Right ventricle myocardium superior (tissue), 1 donor: ENCODE measurements at regions not wholly inside any gene's neighbourhood (a gene's known extent, or its start where the extent isn't known, plus 50 kb on each side); places are given as distances from the start of the nearest gene placed in this dataset.
"Not testable (repeated sequence)": the region's sequence is repeated elsewhere in the genome, so short reads cannot be mapped to it uniquely, and the experiment has no call there.

Experiments
- ATAC-seq: fragments of 200-7000 bp; cut with Tn5 transposase; one replicate; pipeline ENCODE4 v1.9.1; 2020; ENCODE audit warnings: mild to moderate bottlenecking; ENCODE audit not compliant: poor library complexity
- DNase-seq: peaks from one replicate; pipeline ENCODE4 v3.0.0-alpha.2; 2020
- intact Hi-C: fragments of 100-400 bp; cut with DNase I; formaldehyde crosslinking; loops from one replicate; pipeline ENCODE4 v1.11.2; 2022
- donor health status: DM: no; HTN: yes; CAD: no; lungs with severe emphysema.

DNA sequence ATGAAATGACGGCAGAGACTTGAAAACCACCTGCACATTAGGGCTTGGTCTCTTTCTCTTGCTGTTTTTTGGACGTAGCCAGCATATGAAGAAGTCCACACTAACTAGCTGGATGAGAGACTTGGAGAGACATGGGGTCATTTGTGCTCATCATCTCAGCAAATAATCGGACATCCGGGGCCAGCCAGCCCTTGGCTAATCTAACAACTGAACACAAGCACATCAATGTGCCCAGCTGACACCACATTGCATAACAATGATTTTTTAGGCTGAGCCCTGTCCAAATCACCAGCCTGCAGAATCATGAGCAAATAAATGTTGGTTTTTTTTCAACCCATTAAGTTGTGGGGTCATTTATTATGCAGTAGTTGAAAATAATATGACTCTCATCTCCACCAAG, 460.3 kb upstream of the LARGE1 start:
- DNase-seq (no peak), ATAC-seq (no peak)
- intact Hi-C loops: no loop called here

- ATAC-seq: no peak
- intact Hi-C loops: no loop called here
- no peak for DNase-seq
Observed at GRCh38 chr22:34390400-34390799, 470.1 kb upstream of the LARGE1 start.

DNA sequence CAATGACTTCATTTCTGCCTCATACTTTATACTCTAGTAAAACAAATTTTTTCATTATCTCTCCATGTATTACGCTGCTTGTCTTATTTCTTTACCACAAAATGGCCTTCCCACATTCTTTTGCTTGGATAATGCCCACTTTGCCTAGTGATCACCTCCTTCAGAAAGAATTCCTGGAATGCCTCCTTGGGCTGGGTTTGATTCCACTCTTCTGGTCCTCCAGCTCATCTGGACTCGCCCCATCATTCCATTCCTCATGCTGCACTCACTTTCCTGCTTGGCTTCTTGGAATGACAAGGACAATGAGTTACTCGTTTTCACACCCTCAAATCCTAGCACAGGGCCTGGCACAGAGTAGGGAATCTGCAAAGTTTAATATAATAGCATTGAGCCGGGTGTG, 475.1 kb upstream of the LARGE1 start:
- DNase-seq: no peak
- no peak for ATAC-seq
- intact Hi-C loops: no loop called here

- intact Hi-C loops: no loop called here
- DNase-seq: no peak
- ATAC-seq: no peak
Observed at GRCh38 chr22:34403667-34404066, 483.4 kb upstream of the LARGE1 start.

GRCh38 chr22:34410111-34410510, 489.8 kb upstream of the LARGE1 start:
- no peak for DNase-seq
- intact Hi-C loops: no loop called here
- no peak for ATAC-seq

DNA sequence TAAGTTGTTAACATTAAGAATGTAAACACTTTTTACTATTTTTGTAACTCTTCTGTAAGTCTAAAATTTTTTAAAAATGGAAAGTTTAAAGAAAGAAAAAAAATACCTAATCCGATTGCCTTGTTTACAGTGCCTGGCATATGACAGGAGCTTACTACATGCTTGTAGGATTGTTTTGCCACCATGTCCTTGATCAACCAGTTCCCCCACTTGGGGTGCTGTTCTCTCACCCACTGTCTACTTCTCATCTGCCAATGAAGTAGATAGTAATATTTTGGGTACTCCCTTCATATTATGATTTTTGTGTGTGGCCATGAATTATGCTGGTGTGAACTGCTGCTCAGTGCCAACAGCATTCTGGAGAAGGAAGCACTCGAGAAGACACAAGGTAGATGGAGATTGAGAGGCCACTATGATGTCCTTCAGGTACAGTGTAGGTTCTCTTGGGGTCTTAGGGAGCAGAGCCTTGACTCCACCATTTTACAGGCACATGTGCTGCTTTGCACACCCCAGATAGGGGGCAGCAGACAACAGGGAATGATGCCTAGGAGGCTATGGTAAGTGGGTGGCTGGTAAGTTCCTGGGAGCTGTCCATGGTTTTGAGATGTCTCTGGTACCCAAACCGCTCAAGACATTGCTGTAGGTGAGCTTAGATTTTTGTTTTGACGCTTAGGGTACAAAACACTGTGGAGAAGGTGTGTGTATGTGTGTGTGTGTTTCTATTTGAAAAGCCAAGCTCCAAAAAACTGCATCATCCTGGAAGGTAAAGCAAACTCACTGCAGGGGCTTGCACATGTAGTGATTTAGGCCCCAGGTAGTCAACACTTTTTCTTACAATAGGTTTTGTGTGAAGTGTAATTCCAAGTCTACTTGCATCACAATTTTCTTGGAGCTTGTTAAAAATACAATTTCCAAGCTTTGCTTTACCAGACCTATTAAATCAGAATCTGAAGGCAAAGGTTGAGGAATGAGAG, 494.5 kb upstream of the LARGE1 start:
- intact Hi-C loops: no loop called here
- DNase-seq: no peak
- ATAC-seq: no peak

- DNase-seq (no peak), ATAC-seq (no peak)
- intact Hi-C loops: no loop called here
Observed at GRCh38 chr22:34416022-34416860, 496.0 kb upstream of the LARGE1 start.

GRCh38 chr22:34422948-34423347, 502.7 kb upstream of the LARGE1 start:
- intact Hi-C loops, ATAC-seq, DNase-seq: not testable (repeated sequence)

DNA sequence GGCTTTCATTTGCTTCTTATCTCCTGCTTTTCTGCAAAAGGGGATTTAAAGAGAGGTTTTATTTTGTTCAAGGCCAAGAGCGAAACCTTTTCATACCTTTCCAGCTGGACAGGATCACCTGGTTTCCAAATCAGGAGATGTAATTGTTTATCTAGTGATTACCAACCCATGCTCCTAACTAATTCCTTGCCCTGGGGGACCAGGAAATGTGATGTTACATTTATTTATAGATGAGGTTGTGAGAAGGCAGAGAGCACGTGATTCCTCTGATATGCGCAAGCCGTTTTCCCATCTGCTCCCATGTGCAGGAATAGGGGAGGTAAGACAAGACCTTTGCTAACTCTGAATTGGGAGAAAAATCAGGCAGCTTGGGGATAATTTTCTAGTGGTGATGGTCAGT, 507.2 kb upstream of the LARGE1 start:
- ATAC-seq (no peak), DNase-seq (no peak)
- intact Hi-C loops: no loop called here

- intact Hi-C loops: no loop called here
- DNase-seq (no peak), ATAC-seq (no peak)
Observed at GRCh38 chr22:34427841-34428240, 507.6 kb upstream of the LARGE1 start.

GRCh38 chr22:34429314-34429713, 509.0 kb upstream of the LARGE1 start:
- ATAC-seq (no peak), DNase-seq (no peak)
- intact Hi-C loops: no loop called here

DNA sequence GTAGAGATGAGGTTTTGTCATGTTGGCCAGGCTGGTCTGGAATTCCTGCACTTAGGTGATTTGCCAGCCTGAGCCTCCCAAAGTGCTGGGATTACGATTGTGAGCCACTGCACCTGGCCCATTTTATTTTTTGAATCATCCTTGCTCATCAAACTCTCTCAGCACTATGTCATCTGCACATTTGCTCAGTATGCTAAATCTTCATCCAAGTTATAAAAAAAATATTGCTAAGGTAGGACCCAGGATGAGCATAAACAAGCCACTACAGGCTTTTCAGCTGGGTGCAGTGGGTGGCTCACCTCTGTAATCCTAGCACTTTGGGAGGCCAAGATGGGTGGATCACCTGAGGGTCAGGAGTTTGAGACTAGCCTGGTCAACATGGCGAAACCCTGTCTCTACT, 510.1 kb upstream of the LARGE1 start:
- no peak for DNase-seq
- no peak for ATAC-seq
- intact Hi-C loops: no loop called here

- DNase-seq: no peak
- no peak for ATAC-seq
- intact Hi-C loops: no loop called here
Observed at GRCh38 chr22:34434371-34434770, 514.1 kb upstream of the LARGE1 start.

DNA sequence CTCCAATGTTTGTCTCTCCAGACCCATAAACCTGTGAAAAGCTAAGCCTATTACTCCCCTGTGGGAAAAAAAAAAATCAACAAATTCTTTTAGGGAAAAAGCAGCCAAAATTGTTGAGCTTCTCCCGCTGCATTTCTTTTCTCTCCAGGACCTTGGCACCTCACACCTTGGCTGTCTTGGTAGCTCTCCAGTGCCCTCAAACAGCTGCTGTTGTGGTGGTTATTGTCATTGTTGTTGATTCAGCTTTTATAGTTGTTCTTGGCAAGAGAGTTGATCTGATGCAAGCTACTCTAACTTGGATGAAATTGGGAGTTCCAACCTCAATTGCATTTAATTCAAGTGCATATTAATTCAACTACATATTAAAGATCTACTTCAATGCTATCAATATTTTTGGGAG, 516.9 kb upstream of the LARGE1 start:
- intact Hi-C loops: no loop called here
- ATAC-seq (no peak), DNase-seq (no peak)

DNA sequence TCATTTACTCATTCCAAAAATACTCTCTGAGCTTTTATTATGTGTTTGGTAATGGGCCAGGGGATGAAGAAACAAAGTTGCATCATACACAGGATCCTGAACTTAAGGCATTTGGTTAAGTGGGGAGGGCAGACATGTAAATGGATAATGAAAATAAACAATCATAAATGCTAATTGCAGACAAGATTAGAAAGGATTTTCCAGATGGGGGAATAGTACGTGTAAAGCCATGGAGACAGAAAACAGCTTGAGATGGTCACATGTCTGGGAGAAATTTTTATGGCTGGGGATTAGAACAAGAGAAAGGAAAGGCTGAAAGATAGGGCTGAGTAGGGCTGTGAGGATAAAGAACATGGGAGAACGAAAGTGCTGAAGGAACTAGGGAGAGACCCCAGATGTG, 534.3 kb upstream of the LARGE1 start:
- ATAC-seq (no peak), DNase-seq (no peak)
- intact Hi-C loops: no loop called here

DNA sequence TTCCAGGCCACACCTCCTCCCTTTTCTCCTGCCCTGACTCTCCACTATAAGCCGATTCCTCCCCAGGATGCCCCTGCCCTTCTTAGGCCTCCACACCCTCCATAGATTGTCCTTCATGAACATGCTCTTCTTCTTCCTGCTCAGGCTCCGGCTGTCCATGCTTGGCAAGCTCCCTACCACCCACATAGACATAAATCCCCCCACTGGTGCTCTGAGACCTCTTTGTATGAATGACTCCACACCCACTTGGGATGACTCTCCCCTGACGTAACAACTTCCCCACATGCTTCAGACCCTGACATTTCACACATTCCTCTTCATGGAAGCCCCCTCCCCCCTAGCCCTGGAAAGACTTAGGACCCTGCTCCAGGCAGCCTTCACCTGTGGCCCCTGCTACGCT, 542.5 kb upstream of the LARGE1 start:
- intact Hi-C loops: no loop called here
- ATAC-seq (no peak), DNase-seq (no peak)

DNA sequence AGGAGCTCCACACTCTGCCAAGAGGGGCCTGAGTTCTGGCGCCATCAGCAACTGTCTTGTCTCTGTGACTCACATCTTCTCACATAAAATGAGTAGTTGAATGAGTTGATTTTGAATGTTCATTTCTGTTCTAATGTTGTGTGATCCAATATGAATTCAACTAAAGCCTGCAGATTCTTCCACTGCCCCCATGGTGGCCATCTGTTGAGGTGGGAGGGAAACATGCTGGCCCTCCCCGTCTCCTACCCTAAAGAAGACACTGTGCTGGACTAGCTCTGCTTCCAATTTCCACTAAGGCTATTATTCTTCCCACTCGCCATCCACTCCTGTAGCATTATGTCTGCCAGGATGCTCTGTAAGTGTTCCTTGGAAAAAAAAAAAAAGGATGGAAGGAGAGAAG, 555.6 kb upstream of the LARGE1 start:
- intact Hi-C loops: no loop called here
- ATAC-seq (no peak), DNase-seq (no peak)

DNA sequence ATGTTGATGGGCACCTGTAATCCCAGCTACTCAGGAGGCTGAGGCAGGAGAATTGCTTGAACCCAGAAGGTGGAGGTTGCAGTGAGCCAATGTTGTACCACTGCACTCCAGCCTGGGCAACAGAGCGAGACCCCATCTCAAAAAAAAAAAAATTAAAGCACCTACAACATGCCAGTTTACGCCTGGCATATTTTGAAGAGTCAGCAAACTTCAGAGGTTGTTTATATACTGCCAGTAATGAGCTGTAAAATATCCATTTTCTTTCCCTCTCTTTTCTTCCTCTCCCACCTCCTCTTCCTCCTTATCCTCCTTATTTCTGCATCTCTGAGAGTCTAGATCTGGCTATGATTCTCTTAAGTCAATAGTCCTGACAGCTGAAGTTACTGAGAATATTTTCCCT, 556.5 kb upstream of the LARGE1 start:
- ATAC-seq: no peak
- DNase-seq: no peak
- intact Hi-C loops: no loop called here

DNA sequence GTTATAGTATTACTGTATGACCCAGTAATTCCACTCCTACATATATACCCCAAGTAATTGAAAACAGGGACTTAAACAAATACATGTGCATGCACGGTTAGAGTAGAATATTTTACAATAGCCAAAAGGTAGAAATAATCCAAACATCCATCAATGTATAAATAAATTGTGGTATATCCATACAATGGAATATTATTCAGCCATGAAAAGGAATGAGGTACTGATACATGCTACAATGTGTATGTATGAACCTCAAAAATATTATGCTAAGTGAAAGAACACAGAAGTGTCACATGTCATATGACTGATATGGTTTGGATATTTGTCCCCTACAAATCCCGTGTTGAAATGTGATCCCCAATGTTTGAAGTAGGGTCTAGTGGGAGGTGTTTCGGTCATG, 560.8 kb upstream of the LARGE1 start:
- intact Hi-C loops: no loop called here
- DNase-seq (no peak), ATAC-seq (no peak)

DNA sequence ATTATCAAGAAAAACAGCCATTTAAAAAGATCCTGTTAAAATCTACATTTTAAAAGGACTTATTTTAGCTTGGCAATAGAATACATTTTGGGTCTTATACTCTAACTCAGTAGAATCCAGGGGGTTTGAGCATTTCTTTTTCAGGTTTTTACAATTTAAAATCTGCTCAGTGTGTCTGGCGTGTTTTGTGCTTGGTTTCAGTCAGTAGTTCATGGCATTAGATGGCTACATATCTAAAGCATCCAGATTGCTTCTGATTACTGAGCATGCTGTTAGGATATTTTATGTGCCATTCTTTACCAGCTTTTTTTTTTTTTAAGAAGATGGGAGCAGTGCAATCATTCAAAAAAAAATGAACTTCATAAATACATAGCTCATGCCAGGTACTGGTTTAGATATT, 566.1 kb upstream of the LARGE1 start:
- intact Hi-C loops: no loop called here

More for the DNA sequence above, 566.1 kb upstream of the LARGE1 start:
- DNase-seq (no peak), ATAC-seq (no peak)
